ENCODE measurements at regions not wholly inside any gene's neighbourhood (a gene's known extent, or its start where the extent isn't known, plus 50 kb on each side); places are given as distances from the start of the nearest gene placed in this dataset.

DNA sequence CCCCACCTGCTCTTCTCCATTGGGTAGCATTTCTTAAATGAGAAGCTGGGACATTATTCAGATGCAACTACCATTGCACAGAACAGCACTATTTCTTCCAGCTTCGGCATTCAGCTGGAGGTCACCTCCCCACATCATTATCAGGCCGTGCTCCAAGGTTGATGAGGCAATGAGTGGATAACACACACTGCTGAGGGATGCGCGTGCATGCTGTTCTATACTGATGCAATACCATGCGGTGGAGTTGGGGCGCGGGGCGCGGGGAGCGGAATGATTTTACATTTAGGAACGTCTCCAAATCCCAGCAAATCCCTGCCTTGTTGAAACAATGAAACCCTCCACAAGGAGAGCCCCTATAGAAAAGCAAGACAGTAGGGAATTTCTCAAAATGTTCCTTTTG lies 283.4 kb downstream of the GRIN2B start:
- no peak overlapping the region for H3K4me3 ChIP-seq (ENCODE audit: low read length)
- no peak for TF ChIP-seq CTCF (conservative IDR thresholded peaks at IDR 0.05; ENCODE audit: low read depth, low read length)
- DNase-seq (ENCODE audit: low read depth): no peak

- DNase-seq (ENCODE audit: low read depth): no peak
- no peak overlapping the region for H3K4me3 ChIP-seq (ENCODE audit: low read length)
- no peak for TF ChIP-seq CTCF (conservative IDR thresholded peaks at IDR 0.05; ENCODE audit: low read depth, low read length)
Measured at GRCh38 chr12:13695781-13696180, 285.6 kb downstream of the GRIN2B start.

DNA sequence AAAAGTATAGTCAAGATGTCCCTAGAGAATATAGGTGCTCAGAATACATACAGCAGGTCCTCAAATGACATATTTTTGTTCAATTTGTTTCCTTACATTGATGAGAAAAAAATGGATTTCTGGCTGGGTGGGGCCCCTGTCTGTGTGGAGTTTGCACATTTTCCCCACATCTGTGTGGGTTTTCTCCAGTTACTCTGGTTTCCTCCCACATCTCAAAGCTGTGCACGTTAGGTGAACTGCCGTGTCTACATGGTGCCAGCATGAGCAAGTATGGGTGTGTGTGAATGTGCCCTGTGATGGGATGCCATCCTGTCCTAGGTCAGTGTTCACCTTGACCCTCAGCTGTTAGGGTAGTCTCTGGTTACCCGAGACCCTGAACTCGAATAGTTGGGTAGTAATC lies 289.1 kb downstream of the GRIN2B start:
- no peak for DNase-seq (ENCODE audit: low read depth)
- no peak overlapping the region for H3K4me3 ChIP-seq (ENCODE audit: low read length)

GRCh38 chr12:13691598-13691997 lies 289.8 kb downstream of the GRIN2B start:
- no peak overlapping the region for H3K4me3 ChIP-seq (ENCODE audit: low read length)
- no peak for TF ChIP-seq CTCF (conservative IDR thresholded peaks at IDR 0.05; ENCODE audit: low read depth, low read length)
- no peak for DNase-seq (ENCODE audit: low read depth)

More for the DNA sequence above, 289.1 kb downstream of the GRIN2B start:
- TF ChIP-seq CTCF (conservative IDR thresholded peaks at IDR 0.05; ENCODE audit: low read depth, low read length): no peak

DNA sequence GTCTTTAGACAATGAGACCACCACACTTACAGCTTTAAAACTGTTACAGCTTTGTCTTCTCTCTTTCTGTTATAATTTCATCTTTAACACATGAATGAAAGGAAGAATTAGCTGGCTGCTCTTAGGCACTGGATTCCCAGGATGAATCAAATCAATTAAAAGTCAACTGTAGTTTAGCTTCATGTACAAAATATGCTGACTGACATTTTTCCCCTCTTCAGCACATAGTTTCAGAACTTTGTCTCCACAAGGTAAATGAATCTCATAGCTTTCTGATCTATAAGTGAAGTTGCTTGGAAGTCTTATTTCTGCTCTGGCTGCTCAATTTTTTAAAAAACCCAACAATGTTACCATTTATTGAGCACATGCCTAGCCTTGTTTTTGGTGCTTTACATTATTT lies 293.8 kb downstream of the GRIN2B start:
- H3K4me3 ChIP-seq (ENCODE audit: low read length): no peak overlapping the region
- no peak for TF ChIP-seq CTCF (conservative IDR thresholded peaks at IDR 0.05; ENCODE audit: low read depth, low read length)

DNA sequence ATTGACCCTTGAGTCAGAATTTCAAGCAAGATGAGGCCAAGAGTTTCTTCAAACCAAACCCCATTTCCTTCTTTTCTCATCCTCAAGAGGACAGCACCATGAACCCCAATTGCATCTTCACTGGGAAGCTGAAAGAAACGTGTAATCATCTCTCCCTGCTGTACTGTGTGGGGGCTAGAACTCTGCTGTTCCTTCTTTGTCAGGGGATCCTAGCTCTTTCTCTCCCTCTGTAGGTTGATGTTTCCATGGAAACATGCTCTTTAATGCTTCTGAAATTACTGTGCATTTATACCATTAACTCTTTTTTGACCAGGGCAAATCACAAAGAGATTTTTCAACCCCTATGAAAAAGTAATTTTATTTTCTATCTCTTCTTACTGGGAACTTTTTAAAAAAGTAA lies 295.1 kb downstream of the GRIN2B start:
- TF ChIP-seq CTCF (conservative IDR thresholded peaks at IDR 0.05; ENCODE audit: low read depth, low read length): no peak
- no peak overlapping the region for H3K4me3 ChIP-seq (ENCODE audit: low read length)

More for the DNA sequence above, 293.8 kb downstream of the GRIN2B start:
- DNase-seq (ENCODE audit: low read depth): no peak

GRCh38 chr12:13680916-13681315 lies 300.5 kb downstream of the GRIN2B start:
- no peak overlapping the region for H3K4me3 ChIP-seq (ENCODE audit: low read length)
- no peak for DNase-seq (ENCODE audit: low read depth)
- TF ChIP-seq CTCF (conservative IDR thresholded peaks at IDR 0.05; ENCODE audit: low read depth, low read length): no peak

More for the DNA sequence above, 295.1 kb downstream of the GRIN2B start:
- no peak for DNase-seq (ENCODE audit: low read depth)
